IgD-negative memory B cell (primary cell): ENCODE measurements at regions not wholly inside any gene's neighbourhood (a gene's known extent, or its start where the extent isn't known, plus 50 kb on each side); places are given as distances from the start of the nearest gene placed in this dataset.

Experiments used
- H3K27ac Mint-ChIP-seq, 3 donors: one replicate each; pipeline ENCODE4 v1.8.0; 2020 to 2022; ENCODE audit warnings: mild to moderate bottlenecking in 3 of 3, mixed read lengths in 3 of 3, moderate library complexity in 1 of 3
- H3K27me3 Mint-ChIP-seq: one replicate; pipeline ENCODE4 v1.8.0; 2021; ENCODE audit warnings: mixed read lengths
- H3K36me3 Mint-ChIP-seq: one replicate; pipeline ENCODE4 v1.8.0; 2020; ENCODE audit warnings: mild to moderate bottlenecking, mixed read lengths
- H3K4me1 Mint-ChIP-seq, 3 donors: one replicate each; pipeline ENCODE4 v1.8.0; 2020 to 2022; ENCODE audit warnings: mixed read lengths in 3 of 3, mild to moderate bottlenecking in 1 of 3
- H3K4me3 Mint-ChIP-seq, 4 donors: one replicate each; pipeline ENCODE4 v1.8.0; 2020 to 2022; ENCODE audit warnings: mild to moderate bottlenecking in 4 of 4, mixed read lengths in 4 of 4, moderate library complexity in 3 of 4
- H3K9me3 Mint-ChIP-seq, 3 donors: one replicate each; pipeline ENCODE4 v1.8.0; 2020 to 2021; ENCODE audit warnings: mixed read lengths in 3 of 3, mild to moderate bottlenecking in 1 of 3

GRCh38 chr12:84807249-84807648 lies 105.3 kb downstream of the SLC6A15 start:
- Mint-ChIP-seq H3K27me3 (peaks cover 2% of the 10 kb centered on the region), H3K36me3 (no peaks in the 10 kb centered on the region), H3K4me1 (no peaks in the 10 kb centered on the region), H3K27ac (no peak overlapping the region), H3K4me3 (no peak overlapping the region), H3K9me3 (no peaks in the 10 kb centered on the region)

- peaks cover 2% of the 10 kb centered on the region for H3K27me3 Mint-ChIP-seq
- no peaks in the 10 kb centered on the region for H3K9me3 Mint-ChIP-seq
- H3K4me1 Mint-ChIP-seq, result no peaks in the 10 kb centered on the region
- H3K36me3 Mint-ChIP-seq, result no peaks in the 10 kb centered on the region
- no peak overlapping the region for H3K27ac Mint-ChIP-seq
- no peak overlapping the region for H3K4me3 Mint-ChIP-seq
Measured at GRCh38 chr12:84805474-84805858, 107.1 kb downstream of the SLC6A15 start.

DNA sequence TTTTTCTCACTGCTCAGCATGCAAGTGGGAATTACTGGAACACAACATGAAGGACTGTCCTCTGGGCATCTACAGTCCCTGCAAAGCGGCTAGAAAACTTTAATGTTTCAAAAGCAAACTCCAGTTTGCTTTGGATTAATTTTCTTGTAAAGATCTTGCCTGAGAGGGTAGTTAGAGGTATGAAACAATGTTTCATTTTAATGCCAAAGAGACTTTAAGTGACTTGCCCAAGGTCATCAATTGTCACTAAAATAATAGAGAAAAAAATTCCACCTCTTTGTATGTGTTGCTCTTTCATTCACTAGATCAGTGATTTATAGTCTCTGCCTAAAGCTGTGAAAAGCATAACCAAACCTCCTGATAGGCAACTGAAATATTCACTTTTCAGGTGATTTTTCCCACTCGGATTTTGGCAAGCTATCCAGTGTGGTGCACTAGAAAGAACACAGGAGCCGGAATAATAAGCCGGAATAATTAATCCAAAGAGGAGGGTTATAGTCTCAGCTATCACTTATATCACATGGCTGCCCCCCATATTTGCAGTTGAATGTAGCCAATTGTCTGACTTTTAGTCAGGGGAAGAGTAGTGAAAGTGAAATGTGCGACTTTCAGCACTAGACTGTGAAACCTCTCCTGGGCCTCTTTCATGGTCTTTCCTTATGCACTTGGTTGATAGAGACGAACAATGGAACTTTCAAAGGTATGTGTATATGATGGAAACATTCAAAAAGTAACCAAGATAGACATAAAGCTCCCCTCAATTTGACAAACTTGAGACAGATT lies 107.7 kb downstream of the SLC6A15 start:
- Mint-ChIP-seq H3K4me1 (no peaks in the 10 kb centered on the region), H3K4me3 (no peak overlapping the region), H3K36me3 (no peaks in the 10 kb centered on the region), H3K9me3 (no peaks in the 10 kb centered on the region), H3K27ac (no peak overlapping the region), H3K27me3 (peaks cover 2% of the 10 kb centered on the region)

DNA sequence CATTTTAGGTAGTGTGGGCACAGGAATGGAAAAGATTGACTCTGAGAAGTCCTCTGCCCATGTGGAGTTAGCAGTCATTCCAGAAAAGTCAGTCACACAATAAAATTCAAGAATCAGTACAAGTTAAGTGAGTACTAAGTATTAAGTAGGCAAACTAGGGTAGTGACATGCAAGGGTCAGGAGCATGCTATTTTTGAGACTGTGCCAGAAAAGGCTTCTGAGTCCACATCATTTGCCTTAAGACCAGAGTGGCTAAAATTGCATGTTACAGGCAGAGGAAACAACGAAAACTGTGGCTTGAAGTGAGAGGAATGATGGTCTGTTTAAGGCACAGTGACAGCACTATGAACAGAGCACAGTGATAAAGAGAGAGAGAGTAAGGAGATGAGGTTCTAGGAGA lies 108.9 kb downstream of the SLC6A15 start:
- H3K9me3 Mint-ChIP-seq, result no peaks in the 10 kb centered on the region
- no peak overlapping the region for H3K4me3 Mint-ChIP-seq
- no peaks in the 10 kb centered on the region for H3K4me1 Mint-ChIP-seq
- no peaks in the 10 kb centered on the region for H3K36me3 Mint-ChIP-seq
- peaks cover 2% of the 10 kb centered on the region for H3K27me3 Mint-ChIP-seq
- no peak overlapping the region for H3K27ac Mint-ChIP-seq

- Mint-ChIP-seq H3K4me3 (no peak overlapping the region), H3K36me3 (no peaks in the 10 kb centered on the region), H3K9me3 (no peaks in the 10 kb centered on the region), H3K4me1 (no peaks in the 10 kb centered on the region), H3K27me3 (peaks cover 2% of the 10 kb centered on the region), H3K27ac (no peak overlapping the region)
Measured at GRCh38 chr12:84802161-84802560, 110.4 kb downstream of the SLC6A15 start.

- H3K4me1 Mint-ChIP-seq, result no peaks in the 10 kb centered on the region
- no peak overlapping the region for H3K4me3 Mint-ChIP-seq
- no peaks in the 10 kb centered on the region for H3K36me3 Mint-ChIP-seq
- H3K27me3 Mint-ChIP-seq, result no peaks in the 10 kb centered on the region
- no peak overlapping the region for H3K27ac Mint-ChIP-seq
- peaks cover 0 to 4% (median 2%) of the 10 kb centered on the region in 3 donors for H3K9me3 Mint-ChIP-seq
Measured at GRCh38 chr12:84793558-84794367, 118.8 kb downstream of the SLC6A15 start.

DNA sequence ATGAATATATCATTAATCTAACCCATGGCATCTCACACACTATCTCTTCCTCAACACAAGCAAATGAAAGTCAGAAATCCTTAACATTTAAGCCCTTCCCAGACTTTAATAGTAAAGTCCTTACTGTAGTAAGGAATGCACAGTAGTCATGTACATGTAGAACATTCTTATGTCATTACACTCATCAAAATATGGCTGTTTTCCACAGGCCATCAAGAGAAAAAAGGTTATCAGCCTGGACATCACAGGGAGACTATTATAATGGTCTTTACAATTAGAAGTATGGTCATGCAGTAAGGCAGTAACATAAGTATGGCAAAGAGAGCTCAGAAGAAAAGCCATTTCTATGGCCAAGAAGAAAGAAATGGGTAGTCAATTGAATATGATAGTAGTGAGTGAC lies 121.2 kb downstream of the SLC6A15 start:
- H3K4me1 Mint-ChIP-seq, result no peaks in the 10 kb centered on the region
- no peak overlapping the region for H3K4me3 Mint-ChIP-seq
- H3K27ac Mint-ChIP-seq, result no peak overlapping the region
- no peaks in the 10 kb centered on the region for H3K27me3 Mint-ChIP-seq
- no peaks in the 10 kb centered on the region for H3K36me3 Mint-ChIP-seq
- peaks cover 0 to 4% (median 2%) of the 10 kb centered on the region in 3 donors for H3K9me3 Mint-ChIP-seq

GRCh38 chr12:84789184-84789583 lies 123.4 kb downstream of the SLC6A15 start:
- Mint-ChIP-seq H3K36me3 (no peaks in the 10 kb centered on the region), H3K4me1 (no peaks in the 10 kb centered on the region), H3K9me3 (peaks cover 0 to 4% (median 2%) of the 10 kb centered on the region in 3 donors), H3K4me3 (no peak overlapping the region), H3K27ac (no peak overlapping the region), H3K27me3 (no peaks in the 10 kb centered on the region)

- H3K4me1 Mint-ChIP-seq, result peaks cover 0 to under 1% (median 0%) of the 10 kb centered on the region in 3 donors
- no peak overlapping the region for H3K27ac Mint-ChIP-seq
- H3K4me3 Mint-ChIP-seq, result no peak overlapping the region
- no peaks in the 10 kb centered on the region for H3K27me3 Mint-ChIP-seq
- no peaks in the 10 kb centered on the region for H3K36me3 Mint-ChIP-seq
- peaks cover 0 to 4% (median 2%) of the 10 kb centered on the region in 3 donors for H3K9me3 Mint-ChIP-seq
Measured at GRCh38 chr12:84787253-84787652, 125.3 kb downstream of the SLC6A15 start.

- no peaks in the 10 kb centered on the region for H3K36me3 Mint-ChIP-seq
- H3K4me1 Mint-ChIP-seq, result peaks cover 0 to 1% (median 0%) of the 10 kb centered on the region in 3 donors
- no peak overlapping the region for H3K27ac Mint-ChIP-seq
- peaks cover 0 to 3% (median 2%) of the 10 kb centered on the region in 3 donors for H3K9me3 Mint-ChIP-seq
- no peak overlapping the region for H3K4me3 Mint-ChIP-seq
- H3K27me3 Mint-ChIP-seq, result no peaks in the 10 kb centered on the region
Measured at GRCh38 chr12:84786622-84787021, 126.0 kb downstream of the SLC6A15 start.

DNA sequence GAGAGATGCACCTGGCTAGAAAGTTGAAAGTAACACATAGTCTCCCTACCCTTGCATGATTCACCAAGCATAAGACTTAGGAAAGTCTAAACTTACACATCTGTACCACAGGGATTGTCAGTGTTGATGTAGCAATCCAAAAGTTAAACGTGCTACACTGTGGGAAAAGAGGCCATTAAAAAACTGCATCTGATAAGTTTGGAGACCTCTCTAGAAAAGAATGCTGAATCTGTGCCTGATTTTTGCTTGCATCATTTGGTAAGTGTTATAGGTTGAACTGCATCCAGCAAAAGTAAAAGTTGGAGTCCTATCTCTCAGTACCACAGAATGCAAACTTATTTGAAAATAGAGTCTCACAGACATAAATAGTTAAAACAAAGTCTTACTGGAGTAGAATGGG lies 126.6 kb downstream of the SLC6A15 start:
- Mint-ChIP-seq H3K9me3 (peaks cover 0 to 2% (median 0%) of the 10 kb centered on the region in 3 donors), H3K36me3 (no peaks in the 10 kb centered on the region), H3K27me3 (no peaks in the 10 kb centered on the region), H3K4me1 (peaks cover 0 to 1% (median 0%) of the 10 kb centered on the region in 3 donors), H3K27ac (no peak overlapping the region), H3K4me3 (no peak overlapping the region)

GRCh38 chr12:84785281-84785680 lies 127.3 kb downstream of the SLC6A15 start:
- Mint-ChIP-seq H3K4me3 (no peak overlapping the region), H3K4me1 (peaks cover 0 to 1% (median 0%) of the 10 kb centered on the region in 3 donors), H3K9me3 (peaks cover 0 to 2% (median 0%) of the 10 kb centered on the region in 3 donors), H3K27me3 (no peaks in the 10 kb centered on the region), H3K36me3 (no peaks in the 10 kb centered on the region), H3K27ac (no peak overlapping the region)

- no peaks in the 10 kb centered on the region for H3K9me3 Mint-ChIP-seq
- H3K27me3 Mint-ChIP-seq, result no peaks in the 10 kb centered on the region
- H3K36me3 Mint-ChIP-seq, result no peaks in the 10 kb centered on the region
- H3K4me3 Mint-ChIP-seq, result no peak overlapping the region
- H3K4me1 Mint-ChIP-seq, result peaks cover 0 to 1% (median 0%) of the 10 kb centered on the region in 3 donors
- no peak overlapping the region for H3K27ac Mint-ChIP-seq
Measured at GRCh38 chr12:84779169-84779568, 133.4 kb downstream of the SLC6A15 start.

GRCh38 chr12:84772281-84772680 lies 140.3 kb downstream of the SLC6A15 start:
- H3K27ac Mint-ChIP-seq, result no peak overlapping the region
- H3K9me3 Mint-ChIP-seq, result no peaks in the 10 kb centered on the region
- no peaks in the 10 kb centered on the region for H3K36me3 Mint-ChIP-seq
- H3K27me3 Mint-ChIP-seq, result no peaks in the 10 kb centered on the region
- H3K4me3 Mint-ChIP-seq, result no peak overlapping the region
- H3K4me1 Mint-ChIP-seq, result no peaks in the 10 kb centered on the region

GRCh38 chr12:84767079-84767478 lies 145.5 kb downstream of the SLC6A15 start:
- peaks cover 0 to 2% (median under 1%) of the 10 kb centered on the region in 3 donors for H3K9me3 Mint-ChIP-seq
- H3K27me3 Mint-ChIP-seq, result no peaks in the 10 kb centered on the region
- no peak overlapping the region for H3K27ac Mint-ChIP-seq
- H3K36me3 Mint-ChIP-seq, result no peaks in the 10 kb centered on the region
- H3K4me3 Mint-ChIP-seq, result no peak overlapping the region
- no peaks in the 10 kb centered on the region for H3K4me1 Mint-ChIP-seq
